ENCODE measurements at regions not wholly inside any gene's neighbourhood (a gene's known extent, or its start where the extent isn't known, plus 50 kb on each side); places are given as distances from the start of the nearest gene placed in this dataset.
"Not testable (repeated sequence)": the region's sequence is repeated elsewhere in the genome, so short reads cannot be mapped to it uniquely, and the experiment has no call there.

- Histone ChIP-seq H3K27ac (no peak overlapping the region), H3K27me3 (no peaks in the 10 kb centered on the region), H3K4me1 (ENCODE audit: low read depth) (no peaks in the 10 kb centered on the region), H3K4me3 (no peak overlapping the region), H3K9me3 (ENCODE audit: low read depth) (no peaks in the 10 kb centered on the region), H3K36me3 (no peaks in the 10 kb centered on the region)
- TF ChIP-seq CTCF (IDR thresholded peaks at IDR 0.05; ENCODE audit: low read depth, low read length): no peak
- no peak for DNase-seq (ENCODE audit: low read depth in 1 of 2, low spot score in 1 of 2)
Observed at GRCh38 chr4:166198516-166199310, 325.7 kb downstream of the TLL1 start.

GRCh38 chr4:166202991-166203390, 330.0 kb downstream of the TLL1 start:
- no peak for DNase-seq (ENCODE audit: low read depth in 1 of 2, low spot score in 1 of 2)
- no peak for TF ChIP-seq CTCF (IDR thresholded peaks at IDR 0.05; ENCODE audit: low read depth, low read length)
- no peaks in the 10 kb centered on the region for H3K4me1 ChIP-seq (ENCODE audit: low read depth)
- no peaks in the 10 kb centered on the region for H3K36me3 ChIP-seq
- no peak overlapping the region for H3K27ac ChIP-seq
- no peaks in the 10 kb centered on the region for H3K27me3 ChIP-seq
- H3K9me3 ChIP-seq (ENCODE audit: low read depth): no peaks in the 10 kb centered on the region
- H3K4me3 ChIP-seq: no peak overlapping the region

GRCh38 chr4:166212326-166212725, 339.3 kb downstream of the TLL1 start:
- not testable (repeated sequence) for H3K4me3 ChIP-seq; H3K4me1 ChIP-seq (ENCODE audit: low read depth); DNase-seq (ENCODE audit: low read depth in 1 of 2, low spot score in 1 of 2); H3K27ac ChIP-seq; H3K9me3 ChIP-seq (ENCODE audit: low read depth); H3K27me3 ChIP-seq; H3K36me3 ChIP-seq

GRCh38 chr4:166222271-166222670, 349.2 kb downstream of the TLL1 start:
- no peak for DNase-seq (ENCODE audit: low read depth in 1 of 2, low spot score in 1 of 2)
- Histone ChIP-seq H3K4me3 (no peak overlapping the region), H3K27me3 (no peaks in the 10 kb centered on the region), H3K36me3 (no peaks in the 10 kb centered on the region), H3K4me1 (ENCODE audit: low read depth) (no peaks in the 10 kb centered on the region), H3K9me3 (ENCODE audit: low read depth) (no peaks in the 10 kb centered on the region), H3K27ac (no peak overlapping the region)
- no peak for TF ChIP-seq CTCF (IDR thresholded peaks at IDR 0.05; ENCODE audit: low read depth, low read length)

GRCh38 chr4:166228112-166228511, 355.1 kb downstream of the TLL1 start:
- Histone ChIP-seq H3K27me3 (no peaks in the 10 kb centered on the region), H3K27ac (no peak overlapping the region), H3K9me3 (ENCODE audit: low read depth) (no peaks in the 10 kb centered on the region), H3K4me1 (ENCODE audit: low read depth) (no peaks in the 10 kb centered on the region), H3K36me3 (no peaks in the 10 kb centered on the region), H3K4me3 (no peak overlapping the region)
- no peak for TF ChIP-seq CTCF (IDR thresholded peaks at IDR 0.05; ENCODE audit: low read depth, low read length)
- no peak for DNase-seq (ENCODE audit: low read depth in 1 of 2, low spot score in 1 of 2)

GRCh38 chr4:166229799-166230198, 356.8 kb downstream of the TLL1 start:
- Histone ChIP-seq H3K9me3 (ENCODE audit: low read depth) (no peaks in the 10 kb centered on the region), H3K27ac (no peak overlapping the region), H3K27me3 (no peaks in the 10 kb centered on the region), H3K4me3 (no peak overlapping the region), H3K4me1 (ENCODE audit: low read depth) (no peaks in the 10 kb centered on the region), H3K36me3 (no peaks in the 10 kb centered on the region)
- DNase-seq (ENCODE audit: low read depth in 1 of 2, low spot score in 1 of 2): no peak
- TF ChIP-seq CTCF (IDR thresholded peaks at IDR 0.05; ENCODE audit: low read depth, low read length): no peak

Data from cardiac muscle cell (in vitro differentiated cells and primary cell).